CD8-positive, alpha-beta memory T cell (primary cell): ENCODE measurements at regions not wholly inside any gene's neighbourhood (a gene's known extent, or its start where the extent isn't known, plus 50 kb on each side); places are given as distances from the start of the nearest gene placed in this dataset.

Source experiments
- CTCF ChIA-PET: fragments of 350-600 bp; sonication (Branson Sonifier 250); formaldehyde crosslinking; loops from one replicate; lab custom pipeline; 2021; ENCODE audit warnings: antibody characterized with exemption; lab: Charles Lee
- POLR2A ChIA-PET: fragments of 350-600 bp; sonication (Branson Sonifier 250); formaldehyde crosslinking; loops from one replicate; lab custom pipeline; 2021; ENCODE audit warnings: antibody characterized with exemption; lab: Charles Lee
- DNase-seq, 5 donors: peaks; one replicate each; pipeline versions ENCODE4 v3.0.0 to v3.0.0-alpha.2; 2020 to 2022; ENCODE audit warnings: mixed read lengths in 1 of 5
- H3K27ac ChIP-seq: one replicate; pipeline ENCODE4 v1.7.0; 2013; ENCODE audit warnings: low read depth, mild to moderate bottlenecking, low read length, moderate library complexity
- H3K27me3 ChIP-seq: 2 replicates; pipeline ENCODE4 v1.7.0; 2013; ENCODE audit warnings: low read length, mild to moderate bottlenecking; ENCODE audit not compliant: insufficient read depth, poor library complexity, severe bottlenecking
- H3K36me3 ChIP-seq: 2 replicates; pipeline ENCODE4 v1.7.0; 2013; ENCODE audit warnings: mild to moderate bottlenecking, low read length, moderate library complexity; ENCODE audit not compliant: insufficient read depth
- H3K4me1 ChIP-seq: 2 replicates; pipeline ENCODE4 v1.7.0; 2013; ENCODE audit warnings: mild to moderate bottlenecking, low read length, moderate library complexity; ENCODE audit not compliant: insufficient read depth
- H3K4me3 ChIP-seq: 2 replicates; pipeline ENCODE4 v1.7.0; 2013; ENCODE audit warnings: mild to moderate bottlenecking, low read length
- H3K9me3 ChIP-seq: 2 replicates; pipeline ENCODE4 v1.7.0; 2013; ENCODE audit warnings: mild to moderate bottlenecking, low read length
- H3K27ac Mint-ChIP-seq, 8 donors: one replicate each; pipeline ENCODE4 v1.8.0; 2020 to 2021; ENCODE audit warnings: mixed read lengths in 8 of 8, mild to moderate bottlenecking in 6 of 8, inconsistent platforms in 3 of 8, moderate library complexity in 3 of 8
- H3K27me3 Mint-ChIP-seq, 2 donors: one replicate each; pipeline ENCODE4 v1.8.0; 2020 to 2021; ENCODE audit warnings: mixed read lengths in 2 of 2, mild to moderate bottlenecking in 1 of 2, moderate library complexity in 1 of 2
- H3K36me3 Mint-ChIP-seq, 3 donors: one replicate each; pipeline ENCODE4 v1.8.0; 2020 to 2021; ENCODE audit warnings: mixed read lengths in 3 of 3, inconsistent platforms in 1 of 3, mild to moderate bottlenecking in 1 of 3
- H3K4me1 Mint-ChIP-seq, 3 donors: one replicate each; pipeline ENCODE4 v1.8.0; 2020 to 2021; ENCODE audit warnings: mixed read lengths in 3 of 3, inconsistent platforms in 1 of 3, mild to moderate bottlenecking in 1 of 3
- H3K4me3 Mint-ChIP-seq, 7 donors: one replicate each; pipeline ENCODE4 v1.8.0; 2020 to 2021; ENCODE audit warnings: mixed read lengths in 7 of 7, mild to moderate bottlenecking in 6 of 7, moderate library complexity in 4 of 7, inconsistent platforms in 2 of 7
- H3K9me3 Mint-ChIP-seq, 5 donors: one replicate each; pipeline ENCODE4 v1.8.0; 2020 to 2022; ENCODE audit warnings: mixed read lengths in 5 of 5, mild to moderate bottlenecking in 3 of 5, moderate library complexity in 2 of 5, inconsistent platforms in 1 of 5

DNA sequence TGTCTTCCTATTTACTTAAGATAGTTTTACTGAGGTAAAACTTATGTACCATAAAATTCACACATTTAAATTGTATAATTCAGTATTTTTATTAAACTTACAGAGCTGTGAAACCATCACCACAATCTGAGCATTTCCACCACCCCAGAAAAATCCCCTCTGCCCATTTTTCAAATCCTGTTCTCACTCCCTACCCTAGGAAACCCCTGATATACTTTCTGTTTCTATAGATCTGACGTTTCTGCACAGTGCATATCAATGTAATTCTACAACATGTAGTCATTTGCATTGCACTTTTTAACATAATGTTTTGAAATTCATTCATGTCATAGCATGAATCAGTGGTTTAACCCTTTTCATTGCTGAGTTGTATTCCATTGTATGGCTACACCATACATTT is 96.7 kb upstream of the OPRM1 start:
- Histone ChIP-seq H3K27ac (no peak overlapping the region), H3K27me3 (no peaks in the 10 kb centered on the region), H3K36me3 (no peaks in the 10 kb centered on the region), H3K4me1 (no peaks in the 10 kb centered on the region), H3K4me3 (no peak overlapping the region), H3K9me3 (no peaks in the 10 kb centered on the region)
- Mint-ChIP-seq H3K27ac (no peak overlapping the region), H3K4me3 (no peak overlapping the region), H3K27me3 (no peaks in the 10 kb centered on the region), H3K36me3 (no peaks in the 10 kb centered on the region), H3K9me3 (peaks cover 0 to 2% (median 0%) of the 10 kb centered on the region in 5 donors), H3K4me1 (no peaks in the 10 kb centered on the region)
- POLR2A ChIA-PET = no interaction called here
- no peak for DNase-seq
- CTCF ChIA-PET = no interaction called here

GRCh38 chr6:153941768-153942167 is 97.3 kb upstream of the OPRM1 start:
- H3K27ac ChIP-seq = no peak overlapping the region
- no peaks in the 10 kb centered on the region for H3K36me3 ChIP-seq
- Mint-ChIP-seq H3K4me1 (no peaks in the 10 kb centered on the region), H3K27me3 (no peaks in the 10 kb centered on the region), H3K36me3 (no peaks in the 10 kb centered on the region), H3K4me3 (no peak overlapping the region), H3K27ac (no peak overlapping the region), H3K9me3 (peaks cover 0 to 4% (median 0%) of the 10 kb centered on the region in 5 donors)
- H3K4me3 ChIP-seq = no peak overlapping the region
- no peaks in the 10 kb centered on the region for H3K4me1 ChIP-seq
- POLR2A ChIA-PET = no interaction called here
- DNase-seq = no peak
- H3K27me3 ChIP-seq = no peaks in the 10 kb centered on the region
- H3K9me3 ChIP-seq = no peaks in the 10 kb centered on the region
- CTCF ChIA-PET = no interaction called here

GRCh38 chr6:153938876-153939275 is 100.2 kb upstream of the OPRM1 start:
- H3K4me1 ChIP-seq = no peaks in the 10 kb centered on the region
- Mint-ChIP-seq H3K4me3 (no peak overlapping the region), H3K27me3 (no peaks in the 10 kb centered on the region), H3K9me3 (peaks cover 0 to 4% (median 0%) of the 10 kb centered on the region in 5 donors), H3K27ac (no peak overlapping the region), H3K36me3 (no peaks in the 10 kb centered on the region), H3K4me1 (no peaks in the 10 kb centered on the region)
- ChIA-PET POLR2A (no interaction called here), CTCF (no interaction called here)
- no peaks in the 10 kb centered on the region for H3K36me3 ChIP-seq
- H3K9me3 ChIP-seq = no peaks in the 10 kb centered on the region
- H3K4me3 ChIP-seq = no peak overlapping the region
- DNase-seq = no peak
- no peak overlapping the region for H3K27ac ChIP-seq
- H3K27me3 ChIP-seq = no peaks in the 10 kb centered on the region

DNA sequence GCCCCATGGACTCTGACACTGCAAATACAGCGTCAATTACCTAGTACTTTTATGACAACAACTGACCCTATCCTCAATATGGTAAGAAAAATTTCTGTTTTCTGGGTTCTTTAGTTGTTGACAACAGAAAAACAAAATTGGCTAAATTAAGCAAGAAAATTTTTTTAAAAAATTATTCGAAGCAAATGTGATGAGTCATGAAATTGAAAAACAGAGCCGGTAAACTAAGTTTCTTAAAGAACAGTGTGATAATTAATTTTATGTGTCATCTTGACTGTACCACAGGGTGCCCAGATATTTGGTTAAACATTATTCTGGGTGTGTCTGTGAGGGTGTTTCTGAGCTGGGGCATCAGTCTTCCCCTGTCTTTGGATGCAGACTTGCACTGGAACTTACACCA is 107.6 kb upstream of the OPRM1 start:
- ChIA-PET CTCF (no interaction called here), POLR2A (no interaction called here)
- Histone ChIP-seq H3K36me3 (no peaks in the 10 kb centered on the region), H3K9me3 (no peaks in the 10 kb centered on the region), H3K4me3 (no peak overlapping the region), H3K4me1 (no peaks in the 10 kb centered on the region), H3K27ac (no peak overlapping the region), H3K27me3 (no peaks in the 10 kb centered on the region)
- no peak for DNase-seq
- peaks cover 0 to 1% (median 0%) of the 10 kb centered on the region in 5 donors for H3K9me3 Mint-ChIP-seq
- H3K27me3 Mint-ChIP-seq = no peaks in the 10 kb centered on the region
- H3K4me1 Mint-ChIP-seq = no peaks in the 10 kb centered on the region
- no peak overlapping the region for H3K4me3 Mint-ChIP-seq
- no peak overlapping the region for H3K27ac Mint-ChIP-seq
- H3K36me3 Mint-ChIP-seq = no peaks in the 10 kb centered on the region

GRCh38 chr6:153927867-153928266 is 111.2 kb upstream of the OPRM1 start:
- Histone ChIP-seq H3K9me3 (no peaks in the 10 kb centered on the region), H3K4me3 (no peak overlapping the region)

DNA sequence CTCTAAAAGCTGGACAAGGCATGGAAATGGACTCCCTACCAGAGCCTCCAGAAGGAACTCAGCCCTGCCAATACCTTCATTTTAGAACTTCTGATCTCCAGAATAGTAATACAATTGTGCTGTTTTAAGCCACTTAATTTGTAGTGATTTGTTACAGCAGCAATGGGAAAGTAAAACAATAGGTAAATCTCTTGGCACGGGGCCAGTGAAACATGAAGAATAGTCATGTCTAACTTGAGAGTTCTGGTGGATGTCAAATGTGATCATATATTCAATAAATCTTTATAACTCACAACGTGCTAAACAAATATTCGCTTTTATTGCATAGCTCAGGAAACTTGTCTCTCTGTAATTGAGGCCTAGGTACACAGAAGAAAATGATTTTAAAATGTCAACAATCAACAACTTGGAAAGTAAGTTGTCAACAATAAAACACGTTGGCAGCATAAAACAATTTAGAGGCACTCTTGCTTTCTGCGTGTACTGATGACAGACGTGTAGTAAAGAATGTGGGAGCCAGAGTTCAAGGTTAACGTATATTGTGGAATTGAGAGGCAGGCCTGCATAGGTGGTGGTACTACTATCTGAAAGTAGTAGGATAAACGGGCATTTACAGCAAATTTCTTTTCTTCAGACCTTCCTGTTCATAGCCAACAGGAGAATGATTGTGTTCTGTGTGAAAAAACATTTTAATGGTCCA is 140.5 kb upstream of the OPRM1 start:
- H3K27ac Mint-ChIP-seq = no peak overlapping the region
- H3K4me3 ChIP-seq = no peak overlapping the region
- POLR2A ChIA-PET = no interaction called here

More at GRCh38 chr6:153927867-153928266, 111.2 kb upstream of the OPRM1 start:
- no peaks in the 10 kb centered on the region for H3K4me1 Mint-ChIP-seq
- H3K9me3 Mint-ChIP-seq = peaks cover 0 to 2% (median 0%) of the 10 kb centered on the region in 5 donors
- no peaks in the 10 kb centered on the region for H3K27me3 ChIP-seq
- H3K27me3 Mint-ChIP-seq = no peaks in the 10 kb centered on the region
- ChIA-PET CTCF (no interaction called here), POLR2A (no interaction called here)
- no peaks in the 10 kb centered on the region for H3K4me1 ChIP-seq
- H3K27ac ChIP-seq = no peak overlapping the region
- DNase-seq = no peak
- H3K36me3 ChIP-seq = no peaks in the 10 kb centered on the region
- no peak overlapping the region for H3K27ac Mint-ChIP-seq
- H3K4me3 Mint-ChIP-seq = no peak overlapping the region
- H3K36me3 Mint-ChIP-seq = no peaks in the 10 kb centered on the region

GRCh38 chr6:153882411-153882810 is 156.6 kb upstream of the OPRM1 start:
- no peaks in the 10 kb centered on the region for H3K4me1 ChIP-seq
- no peaks in the 10 kb centered on the region for H3K27me3 ChIP-seq
- no peaks in the 10 kb centered on the region for H3K9me3 ChIP-seq
- H3K4me1 Mint-ChIP-seq = no peaks in the 10 kb centered on the region
- ChIA-PET POLR2A (no interaction called here), CTCF (no interaction called here)
- no peak overlapping the region for H3K27ac Mint-ChIP-seq
- H3K27me3 Mint-ChIP-seq = peaks cover 0 to 1% of the 10 kb centered on the region in 2 donors
- H3K9me3 Mint-ChIP-seq = peaks cover 0 to 7% (median 0%) of the 10 kb centered on the region in 5 donors
- H3K4me3 ChIP-seq = no peak overlapping the region
- H3K36me3 Mint-ChIP-seq = no peaks in the 10 kb centered on the region
- no peak overlapping the region for H3K4me3 Mint-ChIP-seq
- DNase-seq = no peak
- no peaks in the 10 kb centered on the region for H3K36me3 ChIP-seq
- no peak overlapping the region for H3K27ac ChIP-seq

More for the DNA sequence above, 140.5 kb upstream of the OPRM1 start:
- Histone ChIP-seq H3K9me3 (no peaks in the 10 kb centered on the region), H3K27me3 (no peaks in the 10 kb centered on the region), H3K36me3 (no peaks in the 10 kb centered on the region), H3K4me1 (no peaks in the 10 kb centered on the region), H3K27ac (no peak overlapping the region)
- Mint-ChIP-seq H3K4me1 (no peaks in the 10 kb centered on the region), H3K4me3 (no peak overlapping the region), H3K36me3 (no peaks in the 10 kb centered on the region), H3K9me3 (peaks cover 0 to 5% (median 0%) of the 10 kb centered on the region in 5 donors), H3K27me3 (no peaks in the 10 kb centered on the region)
- CTCF ChIA-PET = no interaction called here
- DNase-seq = no peak

DNA sequence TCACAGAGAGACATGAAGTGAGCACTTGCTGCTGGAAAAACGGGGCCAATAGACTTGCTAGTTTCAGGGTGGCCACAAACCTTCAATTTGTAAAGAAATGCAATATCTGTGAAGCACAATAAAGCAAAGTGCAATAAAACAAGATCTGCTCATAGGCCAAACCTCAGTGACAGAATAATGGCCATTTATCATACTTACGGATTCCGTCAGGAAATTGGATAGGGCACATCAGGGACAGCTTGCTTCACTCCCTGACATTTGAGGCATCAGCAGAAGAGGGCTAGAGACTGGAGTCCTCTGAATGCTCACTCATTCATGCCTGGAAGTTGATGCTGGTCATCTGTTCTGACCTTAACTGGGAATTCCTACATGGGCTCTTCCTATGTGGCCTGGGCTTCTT is 165.5 kb upstream of the OPRM1 start:
- H3K27me3 ChIP-seq = no peaks in the 10 kb centered on the region
- Mint-ChIP-seq H3K4me3 (no peak overlapping the region), H3K9me3 (peaks cover 0 to 9% (median 4%) of the 10 kb centered on the region in 5 donors), H3K36me3 (no peaks in the 10 kb centered on the region), H3K27me3 (no peaks in the 10 kb centered on the region), H3K27ac (no peak overlapping the region), H3K4me1 (no peaks in the 10 kb centered on the region)
- ChIA-PET CTCF (no interaction called here), POLR2A (no interaction called here)
- no peaks in the 10 kb centered on the region for H3K36me3 ChIP-seq
- H3K4me3 ChIP-seq = no peak overlapping the region
- H3K27ac ChIP-seq = no peak overlapping the region
- no peaks in the 10 kb centered on the region for H3K9me3 ChIP-seq
- H3K4me1 ChIP-seq = no peaks in the 10 kb centered on the region
- DNase-seq = no peak
